ENCODE measurements at regions not wholly inside any gene's neighbourhood (a gene's known extent, or its start where the extent isn't known, plus 50 kb on each side); places are given as distances from the start of the nearest gene placed in this dataset.

DNA sequence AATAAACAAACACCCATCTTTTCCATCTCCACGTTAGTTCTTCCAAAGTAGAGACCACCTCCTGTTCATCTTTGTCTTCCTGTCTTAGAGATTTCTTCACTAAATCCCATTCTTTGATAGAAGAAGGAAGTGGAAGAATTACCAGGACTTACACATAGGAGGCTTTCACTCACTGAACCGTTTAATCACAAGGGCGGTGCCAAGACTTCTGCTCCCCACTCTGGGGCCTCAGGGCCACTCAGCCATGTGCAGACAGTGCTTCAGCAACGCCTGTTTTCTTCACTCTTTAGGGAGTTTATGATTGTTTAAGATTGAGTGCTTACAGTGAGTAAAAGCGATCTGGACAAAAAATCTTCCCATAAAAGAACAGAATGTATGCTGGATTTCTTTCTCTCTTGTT, 63.9 kb upstream of the SORCS3 start:
- DNase-seq = no peak

GRCh38 chr10:104577861-104578521, 63.1 kb upstream of the SORCS3 start:
- peak; percentile 53 for DNase-seq

DNA sequence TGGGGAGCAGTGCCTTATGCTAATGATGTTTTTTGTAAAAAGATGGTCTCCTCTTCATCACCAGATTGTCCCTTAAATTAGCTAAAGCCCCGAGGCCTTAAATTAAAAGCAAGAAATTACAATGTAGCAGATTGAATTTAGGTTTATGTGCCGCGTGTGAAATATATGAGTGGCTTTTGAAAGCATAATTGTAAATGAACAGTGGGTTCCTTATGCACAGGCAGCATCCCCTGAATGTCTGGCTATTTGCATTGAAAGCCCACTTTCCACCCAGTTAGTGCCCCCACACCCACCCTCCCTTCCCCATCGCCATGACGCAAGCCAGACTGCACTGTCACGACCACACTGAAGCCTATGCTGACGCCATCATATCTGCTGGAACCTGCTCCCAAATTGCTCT, 62.4 kb upstream of the SORCS3 start:
- no peak for DNase-seq

DNA sequence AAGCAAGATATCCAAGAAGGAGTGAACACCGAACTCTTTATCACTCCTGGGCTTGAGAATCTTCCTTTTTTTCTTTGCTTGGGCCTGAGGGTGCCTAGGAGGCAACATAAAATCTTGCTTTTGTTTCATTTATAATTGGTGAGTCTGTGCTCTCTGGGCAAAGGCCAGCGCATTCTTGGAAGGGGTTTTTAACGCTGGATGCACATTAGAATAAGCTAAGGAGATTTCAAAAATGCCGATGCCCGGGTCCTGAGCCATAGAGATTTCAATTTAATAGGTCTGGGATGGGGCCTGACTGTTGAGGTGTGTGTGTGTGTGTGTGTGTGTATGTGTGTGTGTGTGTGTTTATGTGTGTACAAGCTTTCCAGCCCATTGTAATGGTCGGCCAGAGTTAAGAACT, 62.0 kb upstream of the SORCS3 start:
- DNase-seq = no peak

DNA sequence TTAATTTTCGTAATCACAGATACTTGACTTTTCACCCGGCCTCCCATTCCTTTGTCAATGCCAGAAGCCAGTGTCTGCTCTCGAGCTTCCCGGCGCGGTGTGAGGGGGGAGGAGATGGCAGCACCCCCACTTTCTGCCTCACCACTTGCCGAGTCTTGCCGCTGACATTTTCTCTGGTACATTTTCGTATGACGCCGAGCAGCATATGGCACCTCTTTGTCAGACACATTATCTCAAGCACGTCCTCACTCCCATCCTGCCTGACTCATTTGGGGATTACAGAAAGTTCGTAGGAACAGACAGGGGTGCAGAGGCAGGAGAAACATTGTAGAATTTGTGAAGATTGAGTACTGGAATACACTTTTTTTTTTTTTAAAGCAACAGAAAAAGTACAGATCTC, 60.8 kb upstream of the SORCS3 start:
- DNase-seq = peak; percentile 7

GRCh38 chr10:104580774-104581675, 60.1 kb upstream of the SORCS3 start:
- DNase-seq = peak; percentile 57

- peak; percentile 45 for DNase-seq
Observed at GRCh38 chr10:104581884-104582601, 59.0 kb upstream of the SORCS3 start.

GRCh38 chr10:104582602-104582951, 58.5 kb upstream of the SORCS3 start:
- DNase-seq = no peak

DNA sequence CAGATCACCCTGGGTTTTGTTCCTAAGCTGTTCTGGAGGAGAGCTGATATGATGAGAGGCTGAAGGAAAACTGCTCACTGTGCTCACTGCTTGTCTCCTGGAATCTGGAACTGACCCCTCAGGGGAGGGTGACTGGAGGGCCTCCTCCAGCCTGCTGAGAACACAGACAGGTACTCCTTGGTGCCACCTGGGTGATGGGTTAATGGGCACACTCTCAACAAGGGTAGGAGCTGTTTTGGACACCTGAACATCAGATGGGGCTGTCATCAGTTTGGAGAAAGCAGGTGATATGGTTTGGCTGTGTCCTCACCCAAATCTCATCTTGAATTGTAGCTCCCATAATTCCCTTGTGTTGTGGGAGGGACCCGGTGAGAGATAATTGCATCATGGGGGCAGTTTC, 58.1 kb upstream of the SORCS3 start:
- no peak for DNase-seq

DNA sequence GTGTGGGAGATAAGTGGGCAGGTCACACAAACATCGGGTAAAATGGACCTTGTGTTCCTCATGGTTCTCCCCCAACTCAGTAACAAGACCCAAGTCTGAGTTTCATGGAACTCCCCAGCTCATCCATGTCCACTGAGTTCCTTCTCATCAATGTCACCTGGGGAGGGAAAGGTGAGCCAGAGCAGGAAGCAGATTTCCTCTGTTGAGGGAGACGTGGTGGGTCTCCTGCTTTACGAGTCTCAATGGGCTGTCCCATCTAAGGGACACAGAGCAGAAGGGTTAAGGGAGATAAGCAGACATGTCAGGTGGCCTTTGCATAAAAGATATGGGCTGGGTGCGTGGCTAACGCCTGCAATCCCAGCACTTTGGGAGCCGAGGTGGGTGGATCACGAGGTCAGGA, 56.5 kb upstream of the SORCS3 start:
- no peak for DNase-seq

DNA sequence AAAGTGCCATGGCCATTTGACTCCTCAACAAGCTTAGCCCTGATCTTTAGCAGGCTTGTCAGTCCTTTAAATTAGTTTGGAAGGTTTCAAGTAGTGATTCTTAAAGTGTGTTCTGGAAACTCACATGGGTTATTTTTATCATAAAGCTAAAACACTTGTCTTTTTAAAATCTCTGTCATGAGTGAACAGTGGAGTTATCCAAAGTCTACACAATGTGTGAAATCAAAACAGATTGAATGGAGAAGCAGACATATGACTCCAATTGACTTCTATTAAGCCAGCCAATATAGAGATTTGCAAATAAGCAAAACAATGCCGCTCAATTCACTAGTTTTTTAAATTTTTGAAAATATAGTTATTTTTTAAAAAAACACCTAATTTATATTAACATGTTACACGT, 53.3 kb upstream of the SORCS3 start:
- DNase-seq = no peak

- DNase-seq = peak; percentile 16
Observed at GRCh38 chr10:104589431-104589830, 51.7 kb upstream of the SORCS3 start.

DNA sequence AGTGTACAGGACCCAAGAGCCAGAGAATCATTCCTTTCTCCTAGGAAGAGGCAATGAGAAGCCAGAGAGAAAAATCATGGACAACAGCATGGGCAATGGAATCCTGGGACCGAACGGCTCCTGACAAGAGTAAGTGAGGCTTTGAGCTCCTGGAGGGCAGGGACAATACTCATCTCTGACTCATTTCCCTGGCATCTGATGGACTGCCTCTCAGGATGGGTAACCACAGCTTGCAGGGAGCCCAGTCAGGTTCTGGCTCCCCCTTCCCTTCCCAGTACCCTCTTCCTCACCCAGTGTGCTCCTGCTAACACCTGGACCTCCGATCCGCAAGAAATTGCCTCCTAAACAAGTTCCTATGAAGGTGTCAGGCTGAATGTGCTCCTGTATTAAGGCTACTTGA, 51.2 kb upstream of the SORCS3 start:
- DNase-seq = peak; percentile 75
